ENCODE measurements at regions not wholly inside any gene's neighbourhood (a gene's known extent, or its start where the extent isn't known, plus 50 kb on each side); places are given as distances from the start of the nearest gene placed in this dataset.

- Histone ChIP-seq H3K79me2 (ENCODE audit: insufficient read depth, low read length) (no peaks in the 10 kb centered on the region), H3F3A (ENCODE audit: insufficient read depth, low read length) (no peaks in the 10 kb centered on the region), H3K4me1 (ENCODE audit: insufficient read depth, low read length, severe bottlenecking) (peaks cover 42% of the 10 kb centered on the region), H3K9me2 (ENCODE audit: low read depth, low read length) (no peaks in the 10 kb centered on the region), H3K9ac (ENCODE audit: low read length) (peak overlapping the region; percentile 91; the same call in 1 of the 2 replicates), H3K27me3 (ENCODE audit: insufficient read depth, low read length) (no peaks in the 10 kb centered on the region), H4K20me1 (ENCODE audit: insufficient read depth, low read length) (no peaks in the 10 kb centered on the region), H3K27ac (ENCODE audit: low read depth, low read length, poor library complexity, severe bottlenecking) (peak overlapping the region; percentile 95), H2AFZ (ENCODE audit: low read length) (no peak overlapping the region), H3K9me3 (ENCODE audit: low read length) (no peaks in the 10 kb centered on the region), H3K4me2 (ENCODE audit: low read length) (peak overlapping the region; percentile 93), H3K4me3 (ENCODE audit: low read depth, low read length, poor library complexity, severe bottlenecking) (peak overlapping the region; percentile 27), H3K36me3 (ENCODE audit: insufficient read depth, low read length) (no peaks in the 10 kb centered on the region)
- TF ChIP-seq EZH2 (IDR thresholded peaks at IDR 0.05; ENCODE audit: borderline replicate concordance, low read length) (no peak), CTCF (IDR thresholded peaks at IDR 0.05; ENCODE audit: low read length) (peak; percentile 36; the same call in 1 of the 2 replicates)
Measured at GRCh38 chr13:40390401-40390916, 276.0 kb downstream of the FOXO1 start.

DNA sequence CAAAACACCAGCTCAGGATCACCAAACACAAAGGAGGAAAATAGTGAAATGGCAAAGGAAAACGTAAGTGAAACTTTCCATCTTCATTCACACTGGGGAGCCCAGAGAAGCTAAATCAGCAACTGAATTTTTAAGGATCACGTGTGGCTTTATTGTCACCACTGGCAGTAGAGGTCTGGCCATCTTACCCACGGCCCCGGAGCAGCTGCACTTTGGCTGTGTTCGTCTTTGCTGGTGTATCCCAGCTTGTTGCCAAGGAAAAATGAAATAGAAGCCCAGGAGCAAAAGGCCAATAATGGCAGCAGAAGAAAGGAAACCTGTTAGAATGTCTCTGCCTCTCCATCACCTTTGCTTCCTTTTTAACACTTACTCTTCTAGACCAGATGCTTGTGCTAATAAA is 274.7 kb downstream of the FOXO1 start:
- Histone ChIP-seq H2AFZ (ENCODE audit: low read length) (no peak overlapping the region), H3K4me2 (ENCODE audit: low read length) (no peak overlapping the region), H3K79me2 (ENCODE audit: insufficient read depth, low read length) (no peaks in the 10 kb centered on the region), H3K4me3 (ENCODE audit: low read depth, low read length, poor library complexity, severe bottlenecking) (no peak overlapping the region), H3K4me1 (ENCODE audit: insufficient read depth, low read length, severe bottlenecking) (peaks cover 42% of the 10 kb centered on the region), H3F3A (ENCODE audit: insufficient read depth, low read length) (no peaks in the 10 kb centered on the region), H3K9me2 (ENCODE audit: low read depth, low read length) (no peaks in the 10 kb centered on the region), H3K9ac (ENCODE audit: low read length) (no peak overlapping the region), H4K20me1 (ENCODE audit: insufficient read depth, low read length) (no peaks in the 10 kb centered on the region), H3K9me3 (ENCODE audit: low read length) (peaks cover under 1% of the 10 kb centered on the region; the same call in 1 of the 2 replicates), H3K27me3 (ENCODE audit: insufficient read depth, low read length) (no peaks in the 10 kb centered on the region), H3K27ac (ENCODE audit: low read depth, low read length, poor library complexity, severe bottlenecking) (peak overlapping the region; percentile 95), H3K36me3 (ENCODE audit: insufficient read depth, low read length) (no peaks in the 10 kb centered on the region)
- TF ChIP-seq CTCF (IDR thresholded peaks at IDR 0.05; ENCODE audit: low read length) (no peak), EZH2 (IDR thresholded peaks at IDR 0.05; ENCODE audit: borderline replicate concordance, low read length) (no peak)

DNA sequence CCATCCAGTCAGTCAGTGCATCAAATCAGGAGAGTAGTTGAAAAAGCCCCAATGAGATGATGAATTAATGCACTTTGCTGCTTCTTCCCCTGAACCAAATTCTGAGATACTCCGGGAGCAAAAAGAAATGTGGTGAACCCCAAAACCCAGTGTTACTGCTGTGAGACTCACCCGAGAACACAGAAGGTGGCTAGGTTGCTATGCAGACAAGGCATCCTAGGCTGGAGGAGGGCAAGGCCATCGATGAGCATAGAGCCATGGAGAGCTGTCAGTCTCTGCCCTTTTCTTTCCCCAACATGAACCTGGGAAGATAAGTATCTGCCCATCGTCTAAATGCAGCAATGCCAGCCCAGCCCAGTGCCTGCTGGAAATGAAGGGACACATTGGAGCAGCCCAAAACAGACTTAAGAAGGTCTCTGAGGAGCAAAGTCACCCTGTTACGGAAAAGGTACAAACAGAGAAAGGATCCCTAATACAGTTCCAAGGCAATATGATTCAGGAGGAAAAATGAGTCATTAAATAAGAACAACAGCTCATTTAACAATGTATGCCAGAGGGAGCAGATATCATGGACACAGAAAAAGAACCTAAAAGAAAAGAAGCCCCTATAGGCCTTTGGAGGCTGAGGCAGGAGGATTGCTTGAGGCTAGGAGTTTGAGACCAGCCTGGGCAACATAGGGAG is 272.0 kb downstream of the FOXO1 start:
- Histone ChIP-seq H3K27me3 (ENCODE audit: insufficient read depth, low read length) (no peaks in the 10 kb centered on the region), H4K20me1 (ENCODE audit: insufficient read depth, low read length) (no peaks in the 10 kb centered on the region), H3K4me1 (ENCODE audit: insufficient read depth, low read length, severe bottlenecking) (peaks cover 19% of the 10 kb centered on the region), H3K4me2 (ENCODE audit: low read length) (no peak overlapping the region), H2AFZ (ENCODE audit: low read length) (no peak overlapping the region), H3K9me3 (ENCODE audit: low read length) (peaks cover 6% of the 10 kb centered on the region; the same call in 1 of the 2 replicates), H3K27ac (ENCODE audit: low read depth, low read length, poor library complexity, severe bottlenecking) (no peak overlapping the region), H3K79me2 (ENCODE audit: insufficient read depth, low read length) (no peaks in the 10 kb centered on the region), H3K36me3 (ENCODE audit: insufficient read depth, low read length) (no peaks in the 10 kb centered on the region), H3F3A (ENCODE audit: insufficient read depth, low read length) (0 out of 2 replicates have a peak, but pooled peaks cover 4% of the 10 kb centered on the region), H3K9ac (ENCODE audit: low read length) (no peak overlapping the region), H3K4me3 (ENCODE audit: low read depth, low read length, poor library complexity, severe bottlenecking) (no peak overlapping the region), H3K9me2 (ENCODE audit: low read depth, low read length) (no peaks in the 10 kb centered on the region)
- TF ChIP-seq CTCF (IDR thresholded peaks at IDR 0.05; ENCODE audit: low read length) (no peak), EZH2 (IDR thresholded peaks at IDR 0.05; ENCODE audit: borderline replicate concordance, low read length) (no peak)
